Daoy (cell line): ENCODE measurements at regions not wholly inside any gene's neighbourhood (a gene's known extent, or its start where the extent isn't known, plus 50 kb on each side); places are given as distances from the start of the nearest gene placed in this dataset.
"Not testable (repeated sequence)": the region's sequence is repeated elsewhere in the genome, so short reads cannot be mapped to it uniquely, and the experiment has no call there.

Source experiments
- DNase-seq: peaks from one replicate; pipeline ENCODE4 v3.0.0-alpha.2; 2015; ENCODE audit warnings: low read depth

DNA sequence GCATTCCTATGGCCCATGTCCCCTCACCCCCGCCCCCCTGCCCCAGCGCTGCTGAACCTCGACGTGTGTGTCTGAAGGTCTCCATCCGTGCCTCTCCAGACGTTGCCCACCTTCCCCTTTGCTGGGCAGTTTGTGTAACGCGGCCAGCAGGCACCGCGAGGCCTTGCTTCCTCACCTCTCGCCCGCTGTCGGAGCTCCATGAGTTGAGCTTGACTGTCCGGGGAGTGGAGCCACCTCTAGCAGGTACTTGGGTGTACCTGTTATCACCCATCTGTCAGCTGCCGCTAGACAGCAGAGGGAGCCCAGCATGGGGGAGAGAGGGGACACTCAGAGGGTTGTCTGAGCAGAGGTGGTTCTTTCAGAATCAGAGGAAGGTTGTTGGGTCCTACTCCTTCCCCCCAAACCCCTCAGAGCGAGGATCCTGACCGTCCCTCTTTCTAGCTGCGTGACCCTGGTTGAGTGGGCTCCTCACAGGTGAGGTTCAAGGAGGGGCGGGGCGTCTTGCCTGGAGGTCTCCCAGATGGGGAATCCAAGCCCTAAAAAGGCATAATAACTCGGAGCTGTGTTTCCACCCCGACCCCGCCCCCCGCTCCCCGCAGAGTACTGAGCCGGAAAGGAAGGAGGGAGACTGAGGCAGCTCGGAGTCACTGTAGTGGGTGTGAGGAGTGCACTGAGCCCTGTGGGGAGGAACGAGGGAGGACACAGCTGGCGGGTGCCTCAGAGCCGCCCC, 184.7 kb downstream of the C9orf50 start:
- DNase-seq = no peak

- DNase-seq = no peak
Measured at GRCh38 chr9:129435291-129435690, 185.6 kb downstream of the C9orf50 start.

DNA sequence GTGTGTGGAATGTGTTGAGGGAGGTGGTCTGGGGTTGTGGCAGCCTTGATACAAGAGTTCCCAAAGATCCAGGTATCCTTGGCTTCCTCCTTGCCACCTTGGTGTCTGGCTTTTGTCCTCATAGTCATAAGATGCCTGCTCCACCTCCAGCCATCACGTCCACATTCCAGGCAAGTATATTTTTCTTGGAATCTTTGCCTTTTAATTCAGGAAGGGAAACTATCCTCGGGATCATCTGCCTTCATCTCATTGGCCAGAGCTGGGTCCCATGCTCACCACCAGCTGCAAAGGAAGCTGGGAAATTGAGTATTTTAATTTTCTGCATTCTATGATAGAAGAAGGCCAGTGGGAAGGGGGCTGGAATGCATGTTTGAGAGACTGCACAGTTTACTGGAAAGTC, 186.7 kb downstream of the C9orf50 start:
- no peak for DNase-seq

DNA sequence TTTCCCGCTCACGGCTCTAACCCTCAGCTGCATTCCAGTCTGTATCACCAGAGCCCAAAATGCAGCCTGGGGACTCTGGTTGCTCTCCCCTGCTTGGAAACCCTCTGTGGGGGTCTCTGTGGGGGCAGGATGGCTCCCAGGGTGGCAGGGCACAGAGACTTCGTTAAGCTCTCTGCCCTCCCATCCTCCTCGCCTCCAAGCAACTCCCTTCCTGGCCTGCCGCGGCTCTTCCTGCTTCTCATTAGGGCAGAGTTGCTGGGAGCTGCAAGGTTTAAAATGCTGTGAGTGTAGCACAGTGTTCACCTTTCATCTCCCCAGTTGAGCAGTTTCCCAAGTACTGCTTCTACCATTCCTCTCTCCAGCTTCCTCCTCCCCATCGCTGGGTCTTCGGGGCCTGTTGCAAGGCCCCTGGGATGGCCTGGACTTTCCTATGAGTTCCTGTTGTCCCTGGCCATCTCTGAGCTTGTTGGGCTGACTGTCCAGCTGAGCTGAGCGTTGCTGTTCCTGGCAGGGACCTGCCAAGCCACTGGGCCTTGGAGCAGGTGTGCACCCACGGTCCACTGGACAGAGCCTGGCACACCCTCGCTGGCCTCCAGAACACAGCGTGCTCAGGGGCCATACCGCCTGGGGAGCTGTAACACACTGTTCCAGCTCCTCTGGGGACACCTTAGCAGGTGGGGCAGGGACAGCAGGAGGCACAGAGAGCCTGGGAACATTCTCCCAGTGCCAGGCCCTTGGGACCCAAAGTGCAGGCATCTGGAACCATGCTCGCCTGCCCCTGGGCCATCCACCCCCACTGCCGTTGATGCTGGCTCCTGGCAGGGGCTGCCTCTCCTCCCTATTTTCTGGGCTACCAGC, 188.4 kb downstream of the C9orf50 start:
- no peak for DNase-seq

DNA sequence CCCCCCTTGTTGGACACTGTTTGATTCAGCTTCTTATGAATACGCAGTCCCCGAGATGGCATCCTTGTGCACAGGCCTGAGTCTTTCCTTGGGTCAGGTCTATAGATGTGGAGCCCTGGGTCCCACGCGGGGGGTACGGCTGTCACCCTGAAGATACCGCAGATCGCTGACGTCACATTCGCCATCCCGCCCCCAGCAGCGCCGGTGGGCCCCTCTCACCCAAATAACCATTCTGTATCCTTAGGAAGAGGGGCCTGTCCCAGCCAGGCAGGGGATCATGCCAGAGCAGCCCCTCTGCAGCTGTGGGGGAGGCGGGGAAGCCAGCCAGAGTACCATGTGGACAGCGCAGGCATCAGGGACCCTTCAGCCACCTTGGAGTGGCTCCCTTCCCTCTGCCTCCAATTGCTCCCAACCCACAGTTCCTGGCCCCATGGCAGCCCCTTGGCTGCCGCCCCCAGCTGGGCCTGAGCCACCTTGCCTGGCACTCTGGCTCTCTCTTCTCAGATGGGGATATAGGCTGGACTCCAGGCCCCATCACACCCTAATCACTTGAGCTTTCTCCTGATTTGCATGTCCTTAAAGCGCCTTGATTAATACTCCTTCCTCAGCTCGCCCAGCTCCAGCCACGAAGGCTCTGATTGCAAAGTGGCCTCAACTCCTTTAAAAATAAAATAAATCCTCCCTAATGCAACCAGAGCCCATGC, 189.8 kb downstream of the C9orf50 start:
- DNase-seq = no peak

- DNase-seq = no peak
Measured at GRCh38 chr9:129428864-129429577, 191.9 kb downstream of the C9orf50 start.

DNA sequence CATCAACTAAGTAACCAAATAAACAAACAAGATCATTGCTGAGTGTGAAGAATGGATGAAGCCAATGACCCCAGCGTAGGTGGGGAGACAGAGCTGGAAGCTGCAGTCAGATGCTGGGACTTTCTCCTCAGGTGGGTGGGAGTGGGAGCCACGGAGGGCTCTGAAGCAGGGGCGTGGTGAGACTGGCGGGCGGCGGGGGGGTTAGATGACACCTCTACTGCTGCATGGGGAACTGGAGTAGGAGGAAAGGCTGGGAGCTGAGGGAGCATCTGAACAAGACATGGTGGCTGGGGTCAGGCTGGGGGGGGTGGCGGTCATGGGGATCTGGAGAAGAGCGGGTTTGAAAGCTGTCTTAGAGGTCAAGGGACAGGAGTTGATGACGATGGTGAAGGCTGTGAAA, 193.8 kb downstream of the C9orf50 start:
- no peak for DNase-seq

DNA sequence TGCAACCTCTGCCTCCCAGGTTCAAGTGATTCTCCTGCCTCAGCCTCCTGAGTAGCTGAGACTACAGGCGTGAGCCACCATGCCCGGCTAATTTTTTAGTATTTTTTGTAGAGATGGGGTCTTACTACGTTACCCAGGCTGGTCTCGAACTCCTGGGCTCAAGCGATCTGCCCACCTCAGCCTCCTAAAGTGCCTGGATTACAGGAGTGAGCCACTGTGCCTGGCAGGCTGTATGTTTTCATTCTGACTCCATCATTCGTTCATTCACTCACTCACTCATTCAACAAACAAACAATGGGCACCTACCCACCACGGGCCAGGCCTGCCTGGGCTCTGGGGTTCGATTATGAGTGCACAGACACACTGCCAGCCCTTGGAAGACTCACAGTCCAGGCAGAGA, 197.1 kb downstream of the C9orf50 start:
- DNase-seq = not testable (repeated sequence)

- DNase-seq = no peak
Measured at GRCh38 chr9:129423216-129423615, 197.7 kb downstream of the C9orf50 start.

- DNase-seq = no peak
Measured at GRCh38 chr9:129422843-129423192, 198.1 kb downstream of the C9orf50 start.

GRCh38 chr9:129422032-129422842, 198.7 kb downstream of the C9orf50 start:
- no peak for DNase-seq

- DNase-seq = no peak
Measured at GRCh38 chr9:129421371-129421770, 199.5 kb downstream of the C9orf50 start.

- no peak for DNase-seq
Measured at GRCh38 chr9:129420721-129421120, 200.2 kb downstream of the C9orf50 start.

DNA sequence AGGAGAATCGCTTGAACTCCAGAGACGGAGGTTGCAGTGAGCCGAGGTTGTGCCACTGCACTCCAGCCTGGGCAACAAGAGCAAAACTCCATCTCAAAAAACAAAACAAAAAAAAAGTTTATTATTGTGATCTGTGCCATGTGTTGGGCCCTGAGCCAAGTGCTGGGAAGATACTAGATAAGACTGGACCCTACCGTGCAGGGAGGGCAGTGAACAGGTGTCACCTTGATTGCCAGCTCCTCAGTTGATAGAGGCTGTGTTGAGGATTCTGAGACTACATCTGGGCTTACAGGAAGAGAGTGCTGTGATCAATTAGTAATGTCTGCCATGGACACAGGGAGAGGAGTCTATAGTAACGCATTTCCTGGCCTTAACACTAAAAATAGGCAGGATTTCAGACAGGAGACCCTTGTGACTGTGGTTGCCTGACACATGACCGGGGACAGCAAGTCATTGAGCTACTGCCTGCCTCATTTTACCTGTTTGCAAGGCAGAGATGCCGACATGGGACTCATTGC, 201.5 kb downstream of the C9orf50 start:
- no peak for DNase-seq

DNA sequence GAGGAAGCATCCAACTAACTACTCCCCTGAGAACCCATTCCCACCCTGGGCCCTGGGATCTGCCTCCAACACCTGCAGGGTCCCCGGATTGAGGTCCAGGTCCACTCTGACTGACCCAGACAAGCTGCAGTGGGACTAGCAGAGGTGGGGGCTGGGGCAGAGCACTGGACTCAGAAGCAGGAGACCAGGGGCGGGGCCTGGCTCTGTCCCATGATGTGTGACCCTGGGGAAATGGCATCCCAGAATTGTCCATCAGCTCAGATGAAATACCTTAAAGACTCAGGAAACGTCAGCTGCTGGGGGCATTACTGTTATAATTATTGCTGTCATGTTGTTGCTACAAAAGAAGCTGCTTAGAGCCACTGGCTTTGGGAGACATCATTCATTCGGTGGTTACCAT, 202.4 kb downstream of the C9orf50 start:
- no peak for DNase-seq

DNA sequence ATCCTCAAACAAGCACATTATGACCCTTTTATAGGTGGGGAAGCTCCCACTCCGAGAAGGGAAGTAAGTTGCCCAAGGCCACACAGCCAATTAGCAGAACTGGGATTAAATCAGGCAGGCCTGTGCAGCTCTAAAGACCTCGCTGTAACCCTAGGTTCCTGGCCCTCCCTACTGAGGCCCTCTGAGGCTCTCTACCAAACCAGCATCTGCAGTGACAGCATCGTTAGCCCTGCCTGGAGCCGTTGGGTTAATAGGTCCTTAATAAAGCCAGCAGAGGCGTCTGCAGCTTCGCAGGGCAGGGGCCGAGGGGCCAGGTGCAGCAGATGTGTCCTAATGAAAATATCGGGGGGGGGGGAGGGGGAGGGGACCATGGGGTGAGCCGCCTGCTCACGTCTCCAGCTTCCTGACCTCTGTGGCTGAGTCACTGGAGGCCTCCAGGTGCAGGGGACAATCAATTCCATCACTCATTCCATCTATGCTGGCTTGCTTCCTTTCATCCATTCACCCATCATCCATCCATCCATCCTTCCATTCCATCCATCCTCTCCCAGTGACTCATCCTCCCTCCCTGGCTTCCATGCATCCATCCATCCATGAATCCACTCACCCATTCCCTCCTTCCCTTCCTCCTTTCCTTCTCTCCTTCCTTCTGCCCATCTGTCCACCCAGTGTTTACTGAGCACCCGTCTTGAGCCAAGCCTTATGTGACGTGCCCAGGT, 203.9 kb downstream of the C9orf50 start:
- no peak for DNase-seq

- no peak for DNase-seq
Measured at GRCh38 chr9:129415942-129416651, 204.8 kb downstream of the C9orf50 start.

DNA sequence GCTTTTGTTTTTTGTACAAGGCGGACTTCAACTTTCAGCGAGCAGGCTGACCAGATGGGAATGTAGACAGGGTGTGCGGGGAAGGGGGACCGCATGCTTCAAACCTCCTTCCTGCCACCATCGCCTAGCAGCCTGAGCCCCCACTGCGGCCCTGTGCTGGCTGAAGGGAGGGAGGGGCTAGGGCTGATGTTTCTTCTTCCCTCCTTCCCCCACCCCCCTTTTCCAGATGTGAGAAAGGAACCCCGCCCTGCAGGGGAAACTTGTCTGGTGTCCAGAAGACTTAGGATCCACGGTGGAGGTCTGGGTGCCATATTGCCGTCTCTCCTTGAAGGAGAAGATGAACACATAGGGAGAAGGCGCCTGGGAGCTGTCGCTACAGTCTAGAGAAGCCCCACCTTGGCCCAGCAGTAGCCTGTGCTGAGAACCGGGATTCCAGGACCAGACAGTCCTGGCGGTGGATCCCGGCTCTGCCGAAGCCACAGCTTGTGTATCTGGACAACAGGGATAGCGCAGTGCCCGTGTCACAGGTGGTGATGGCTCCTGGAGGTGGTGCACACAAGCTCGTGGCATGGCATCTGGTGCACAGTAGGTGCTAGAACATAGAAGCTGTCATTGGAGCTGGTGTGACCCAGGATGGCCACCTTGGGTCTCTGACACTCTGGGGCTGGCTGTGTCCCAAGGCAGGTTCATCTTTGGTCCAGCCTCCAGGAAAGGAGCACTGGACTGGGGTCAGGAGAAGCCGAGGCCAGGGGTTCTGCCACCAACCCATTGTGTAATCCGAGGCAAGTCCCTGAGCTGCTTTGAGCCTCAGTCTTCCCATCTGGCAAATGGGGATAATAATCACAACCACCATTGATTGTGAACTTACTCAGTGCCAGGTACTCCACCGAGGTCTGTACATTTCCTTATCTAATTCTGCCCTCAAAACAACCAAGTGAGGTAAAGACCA, 205.6 kb downstream of the C9orf50 start:
- DNase-seq = no peak
